ENCODE measurements at regions not wholly inside any gene's neighbourhood (a gene's known extent, or its start where the extent isn't known, plus 50 kb on each side); places are given as distances from the start of the nearest gene placed in this dataset.

DNA sequence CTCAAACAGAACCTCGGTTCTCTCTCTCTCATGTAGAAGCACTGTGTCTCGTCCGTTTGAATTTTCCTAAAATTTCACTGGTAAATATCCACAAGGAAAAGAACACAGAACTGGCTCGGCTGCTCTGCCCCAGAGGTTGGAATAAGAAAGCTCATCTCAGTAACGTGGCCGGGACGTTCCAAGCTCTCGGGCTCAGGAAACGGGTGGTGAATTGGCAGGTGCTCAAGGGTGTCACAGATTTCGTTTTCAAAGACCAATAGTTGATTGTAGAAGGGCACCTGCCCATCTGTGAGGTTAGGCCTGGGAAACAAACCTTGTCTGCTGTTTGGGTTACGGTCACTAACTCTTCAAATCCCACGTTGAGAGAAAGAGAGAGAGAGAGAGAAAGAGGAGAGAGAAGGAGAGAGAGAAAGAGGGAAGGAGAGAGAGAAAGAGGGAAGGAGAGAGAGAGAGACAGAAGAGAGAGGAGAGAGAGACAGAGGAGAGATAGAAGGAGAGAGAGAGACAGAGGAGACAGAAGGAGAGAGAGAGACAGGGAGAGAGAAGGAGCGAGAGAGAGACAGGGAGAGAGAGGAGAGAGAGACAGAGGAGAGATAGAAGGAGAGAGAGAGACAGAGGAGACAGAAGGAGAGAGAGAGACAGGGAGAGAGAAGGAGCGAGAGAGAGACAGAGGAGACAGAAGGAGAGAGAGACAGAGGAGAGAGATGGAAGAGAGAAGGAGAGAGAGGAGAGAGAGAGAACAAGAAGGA is 106.6 kb downstream of the CRLF2 start (continued):
- TF ChIP-seq, protein P1, sequence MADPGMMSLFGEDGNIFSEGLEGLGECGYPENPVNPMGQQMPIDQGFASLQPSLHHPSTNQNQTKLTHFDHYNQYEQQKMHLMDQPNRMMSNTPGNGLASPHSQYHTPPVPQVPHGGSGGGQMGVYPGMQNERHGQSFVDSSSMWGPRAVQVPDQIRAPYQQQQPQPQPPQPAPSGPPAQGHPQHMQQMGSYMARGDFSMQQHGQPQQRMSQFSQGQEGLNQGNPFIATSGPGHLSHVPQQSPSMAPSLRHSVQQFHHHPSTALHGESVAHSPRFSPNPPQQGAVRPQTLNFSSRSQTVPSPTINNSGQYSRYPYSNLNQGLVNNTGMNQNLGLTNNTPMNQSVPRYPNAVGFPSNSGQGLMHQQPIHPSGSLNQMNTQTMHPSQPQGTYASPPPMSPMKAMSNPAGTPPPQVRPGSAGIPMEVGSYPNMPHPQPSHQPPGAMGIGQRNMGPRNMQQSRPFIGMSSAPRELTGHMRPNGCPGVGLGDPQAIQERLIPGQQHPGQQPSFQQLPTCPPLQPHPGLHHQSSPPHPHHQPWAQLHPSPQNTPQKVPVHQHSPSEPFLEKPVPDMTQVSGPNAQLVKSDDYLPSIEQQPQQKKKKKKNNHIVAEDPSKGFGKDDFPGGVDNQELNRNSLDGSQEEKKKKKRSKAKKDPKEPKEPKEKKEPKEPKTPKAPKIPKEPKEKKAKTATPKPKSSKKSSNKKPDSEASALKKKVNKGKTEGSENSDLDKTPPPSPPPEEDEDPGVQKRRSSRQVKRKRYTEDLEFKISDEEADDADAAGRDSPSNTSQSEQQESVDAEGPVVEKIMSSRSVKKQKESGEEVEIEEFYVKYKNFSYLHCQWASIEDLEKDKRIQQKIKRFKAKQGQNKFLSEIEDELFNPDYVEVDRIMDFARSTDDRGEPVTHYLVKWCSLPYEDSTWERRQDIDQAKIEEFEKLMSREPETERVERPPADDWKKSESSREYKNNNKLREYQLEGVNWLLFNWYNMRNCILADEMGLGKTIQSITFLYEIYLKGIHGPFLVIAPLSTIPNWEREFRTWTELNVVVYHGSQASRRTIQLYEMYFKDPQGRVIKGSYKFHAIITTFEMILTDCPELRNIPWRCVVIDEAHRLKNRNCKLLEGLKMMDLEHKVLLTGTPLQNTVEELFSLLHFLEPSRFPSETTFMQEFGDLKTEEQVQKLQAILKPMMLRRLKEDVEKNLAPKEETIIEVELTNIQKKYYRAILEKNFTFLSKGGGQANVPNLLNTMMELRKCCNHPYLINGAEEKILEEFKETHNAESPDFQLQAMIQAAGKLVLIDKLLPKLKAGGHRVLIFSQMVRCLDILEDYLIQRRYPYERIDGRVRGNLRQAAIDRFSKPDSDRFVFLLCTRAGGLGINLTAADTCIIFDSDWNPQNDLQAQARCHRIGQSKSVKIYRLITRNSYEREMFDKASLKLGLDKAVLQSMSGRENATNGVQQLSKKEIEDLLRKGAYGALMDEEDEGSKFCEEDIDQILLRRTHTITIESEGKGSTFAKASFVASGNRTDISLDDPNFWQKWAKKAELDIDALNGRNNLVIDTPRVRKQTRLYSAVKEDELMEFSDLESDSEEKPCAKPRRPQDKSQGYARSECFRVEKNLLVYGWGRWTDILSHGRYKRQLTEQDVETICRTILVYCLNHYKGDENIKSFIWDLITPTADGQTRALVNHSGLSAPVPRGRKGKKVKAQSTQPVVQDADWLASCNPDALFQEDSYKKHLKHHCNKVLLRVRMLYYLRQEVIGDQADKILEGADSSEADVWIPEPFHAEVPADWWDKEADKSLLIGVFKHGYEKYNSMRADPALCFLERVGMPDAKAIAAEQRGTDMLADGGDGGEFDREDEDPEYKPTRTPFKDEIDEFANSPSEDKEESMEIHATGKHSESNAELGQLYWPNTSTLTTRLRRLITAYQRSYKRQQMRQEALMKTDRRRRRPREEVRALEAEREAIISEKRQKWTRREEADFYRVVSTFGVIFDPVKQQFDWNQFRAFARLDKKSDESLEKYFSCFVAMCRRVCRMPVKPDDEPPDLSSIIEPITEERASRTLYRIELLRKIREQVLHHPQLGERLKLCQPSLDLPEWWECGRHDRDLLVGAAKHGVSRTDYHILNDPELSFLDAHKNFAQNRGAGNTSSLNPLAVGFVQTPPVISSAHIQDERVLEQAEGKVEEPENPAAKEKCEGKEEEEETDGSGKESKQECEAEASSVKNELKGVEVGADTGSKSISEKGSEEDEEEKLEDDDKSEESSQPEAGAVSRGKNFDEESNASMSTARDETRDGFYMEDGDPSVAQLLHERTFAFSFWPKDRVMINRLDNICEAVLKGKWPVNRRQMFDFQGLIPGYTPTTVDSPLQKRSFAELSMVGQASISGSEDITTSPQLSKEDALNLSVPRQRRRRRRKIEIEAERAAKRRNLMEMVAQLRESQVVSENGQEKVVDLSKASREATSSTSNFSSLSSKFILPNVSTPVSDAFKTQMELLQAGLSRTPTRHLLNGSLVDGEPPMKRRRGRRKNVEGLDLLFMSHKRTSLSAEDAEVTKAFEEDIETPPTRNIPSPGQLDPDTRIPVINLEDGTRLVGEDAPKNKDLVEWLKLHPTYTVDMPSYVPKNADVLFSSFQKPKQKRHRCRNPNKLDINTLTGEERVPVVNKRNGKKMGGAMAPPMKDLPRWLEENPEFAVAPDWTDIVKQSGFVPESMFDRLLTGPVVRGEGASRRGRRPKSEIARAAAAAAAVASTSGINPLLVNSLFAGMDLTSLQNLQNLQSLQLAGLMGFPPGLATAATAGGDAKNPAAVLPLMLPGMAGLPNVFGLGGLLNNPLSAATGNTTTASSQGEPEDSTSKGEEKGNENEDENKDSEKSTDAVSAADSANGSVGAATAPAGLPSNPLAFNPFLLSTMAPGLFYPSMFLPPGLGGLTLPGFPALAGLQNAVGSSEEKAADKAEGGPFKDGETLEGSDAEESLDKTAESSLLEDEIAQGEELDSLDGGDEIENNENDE (IDR thresholded peaks at IDR 0.05; ENCODE audit: insufficient replicate concordance, low read length): no peak
- TF ChIP-seq RAD21 (IDR thresholded peaks at IDR 0.05 in 1 of 2, conservative IDR thresholded peaks at IDR 0.05 in 1 of 2; ENCODE audit: low read depth in 2 of 2, low read length in 2 of 2): no peak
- TF ChIP-seq CBX8 (IDR thresholded peaks at IDR 0.05; ENCODE audit: borderline replicate concordance, low read depth, low read length): no peak
- no peak for TF ChIP-seq SIN3A (conservative IDR thresholded peaks at IDR 0.05 in 1 of 2, IDR thresholded peaks at IDR 0.05 in 1 of 2; ENCODE audit: low read depth in 1 of 2, low read length in 2 of 2)
- no peak for TF ChIP-seq SP2 (IDR thresholded peaks at IDR 0.05; ENCODE audit: low read length)
- TF ChIP-seq CREB1 (IDR thresholded peaks at IDR 0.05): no peak
- TF ChIP-seq, protein P2, sequence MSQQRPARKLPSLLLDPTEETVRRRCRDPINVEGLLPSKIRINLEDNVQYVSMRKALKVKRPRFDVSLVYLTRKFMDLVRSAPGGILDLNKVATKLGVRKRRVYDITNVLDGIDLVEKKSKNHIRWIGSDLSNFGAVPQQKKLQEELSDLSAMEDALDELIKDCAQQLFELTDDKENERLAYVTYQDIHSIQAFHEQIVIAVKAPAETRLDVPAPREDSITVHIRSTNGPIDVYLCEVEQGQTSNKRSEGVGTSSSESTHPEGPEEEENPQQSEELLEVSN (IDR thresholded peaks at IDR 0.05): no peak
- no peak for TF ChIP-seq BCL11A (IDR thresholded peaks at IDR 0.05; ENCODE audit: low read depth in 2 of 2, low read length in 2 of 2)
- TF ChIP-seq EGR1 (IDR thresholded peaks at IDR 0.05; ENCODE audit: borderline replicate concordance, low read depth, low read length): no peak
- no peak for TF ChIP-seq BACH1 (IDR thresholded peaks at IDR 0.05; ENCODE audit: low read length)

All from H1 (cell line).